Lower lobe of right lung (tissue), 2 donors: ENCODE measurements at regions not wholly inside any gene's neighbourhood (a gene's known extent, or its start where the extent isn't known, plus 50 kb on each side); places are given as distances from the start of the nearest gene placed in this dataset.

Experiments
- ATAC-seq, 2 donors: fragments of 200-7000 bp; cut with Tn5 transposase; one replicate each; pipeline ENCODE4 v1.9.1; 2020 to 2022; ENCODE audit warnings: mild to moderate bottlenecking in 2 of 2, moderate library complexity in 2 of 2
- DNase-seq: peaks from one replicate; pipeline ENCODE4 v3.0.0-alpha.2; 2020
- H3K27ac ChIP-seq: fragments of 200-600 bp; one replicate; pipeline ENCODE4 v1.8.0; 2022
- H3K27me3 ChIP-seq: fragments of 200-600 bp; one replicate; pipeline ENCODE4 v1.8.0; 2022; ENCODE audit warnings: low read depth
- H3K36me3 ChIP-seq: fragments of 200-600 bp; one replicate; pipeline ENCODE4 v1.8.0; 2022; ENCODE audit warnings: mild to moderate bottlenecking
- H3K4me1 ChIP-seq: fragments of 200-600 bp; one replicate; pipeline ENCODE4 v1.8.0; 2022
- H3K4me3 ChIP-seq: fragments of 200-600 bp; one replicate; pipeline ENCODE4 v1.8.0; 2022; ENCODE audit warnings: mild to moderate bottlenecking
- H3K9me3 ChIP-seq: fragments of 200-600 bp; one replicate; pipeline ENCODE4 v1.8.0; 2022
- CTCF ChIP-seq: fragments of 200-600 bp; IDR thresholded peaks from one replicate; pipeline ENCODE4 v1.8.0; 2022; ENCODE audit warnings: antibody characterized with exemption, mild to moderate bottlenecking
- intact Hi-C: fragments of 100-400 bp; cut with DNase I; formaldehyde crosslinking; loops from one replicate; pipeline ENCODE4 v1.11.0; 2022
- donor health status: DM: no; HTN: yes; CAD: no; lungs with severe emphysema.

- Histone ChIP-seq H3K9me3 (no peaks in the 10 kb centered on the region), H3K4me1 (no peaks in the 10 kb centered on the region), H3K27ac (no peak overlapping the region), H3K36me3 (no peaks in the 10 kb centered on the region), H3K4me3 (no peak overlapping the region), H3K27me3 (no peaks in the 10 kb centered on the region)
- DNase-seq (no peak), ATAC-seq (no peak)
- TF ChIP-seq CTCF: no peak
- intact Hi-C loops: no loop called here
These were observed 144.7 kb downstream of the SLC4A3 start for GRCh38 chr2:219772103-219772635.

- ATAC-seq (no peak), DNase-seq (no peak)
- H3K9me3 ChIP-seq: no peaks in the 10 kb centered on the region
- H3K27ac ChIP-seq: no peak overlapping the region
- no peak overlapping the region for H3K4me3 ChIP-seq
- no peaks in the 10 kb centered on the region for H3K36me3 ChIP-seq
- no peak for TF ChIP-seq CTCF
- no peaks in the 10 kb centered on the region for H3K4me1 ChIP-seq
- no peaks in the 10 kb centered on the region for H3K27me3 ChIP-seq
- intact Hi-C loops: no loop called here
These were observed 145.3 kb downstream of the SLC4A3 start for GRCh38 chr2:219772697-219773096.

- Histone ChIP-seq H3K27ac (no peak overlapping the region), H3K36me3 (no peaks in the 10 kb centered on the region), H3K9me3 (no peaks in the 10 kb centered on the region), H3K27me3 (no peaks in the 10 kb centered on the region), H3K4me3 (no peak overlapping the region), H3K4me1 (no peaks in the 10 kb centered on the region)
- ATAC-seq (no peak), DNase-seq (no peak)
- TF ChIP-seq CTCF: no peak
- intact Hi-C loops: no loop called here
These were observed 148.1 kb downstream of the SLC4A3 start for GRCh38 chr2:219775506-219775905.

- Histone ChIP-seq H3K36me3 (no peaks in the 10 kb centered on the region), H3K4me3 (no peak overlapping the region), H3K9me3 (no peaks in the 10 kb centered on the region), H3K27me3 (no peaks in the 10 kb centered on the region), H3K4me1 (no peaks in the 10 kb centered on the region), H3K27ac (no peak overlapping the region)
- no peak for TF ChIP-seq CTCF
- intact Hi-C loops: no loop called here
- DNase-seq (no peak), ATAC-seq (no peak)
These were observed 150.0 kb downstream of the SLC4A3 start for GRCh38 chr2:219777388-219777787.

GRCh38 chr2:219778189-219778588 lies 150.8 kb downstream of the SLC4A3 start:
- intact Hi-C loops: no loop called here
- Histone ChIP-seq H3K27ac (no peak overlapping the region), H3K36me3 (no peaks in the 10 kb centered on the region), H3K9me3 (no peaks in the 10 kb centered on the region), H3K4me3 (no peak overlapping the region), H3K4me1 (no peaks in the 10 kb centered on the region), H3K27me3 (no peaks in the 10 kb centered on the region)
- ATAC-seq (no peak), DNase-seq (no peak)
- no peak for TF ChIP-seq CTCF
